ENCODE measurements at regions not wholly inside any gene's neighbourhood (a gene's known extent, or its start where the extent isn't known, plus 50 kb on each side); places are given as distances from the start of the nearest gene placed in this dataset.

DNA sequence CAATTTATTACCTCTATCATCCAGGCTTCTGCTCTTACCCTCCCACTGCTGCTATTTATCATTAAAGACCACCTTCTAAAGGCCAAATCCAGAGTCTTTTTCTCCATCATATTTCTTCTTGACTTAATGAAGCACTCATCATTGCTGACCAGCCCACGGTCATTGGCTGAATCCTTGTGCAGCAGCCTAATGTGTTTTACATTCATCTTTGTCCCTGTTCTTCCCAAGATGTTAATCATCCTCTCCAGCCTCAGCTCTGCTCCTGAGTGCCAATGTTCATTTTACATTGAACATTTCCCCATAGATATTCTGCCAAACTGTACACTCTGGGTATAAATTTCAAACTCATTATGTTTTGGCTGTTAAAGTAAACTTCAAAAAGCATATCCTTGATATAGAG, 373.6 kb downstream of the NUP35 start:
- DNase-seq (ENCODE audit: low read depth): no peak
- H3K4me3 ChIP-seq (ENCODE audit: low read depth, low read length): no peak overlapping the region
- TF ChIP-seq, protein P1, sequence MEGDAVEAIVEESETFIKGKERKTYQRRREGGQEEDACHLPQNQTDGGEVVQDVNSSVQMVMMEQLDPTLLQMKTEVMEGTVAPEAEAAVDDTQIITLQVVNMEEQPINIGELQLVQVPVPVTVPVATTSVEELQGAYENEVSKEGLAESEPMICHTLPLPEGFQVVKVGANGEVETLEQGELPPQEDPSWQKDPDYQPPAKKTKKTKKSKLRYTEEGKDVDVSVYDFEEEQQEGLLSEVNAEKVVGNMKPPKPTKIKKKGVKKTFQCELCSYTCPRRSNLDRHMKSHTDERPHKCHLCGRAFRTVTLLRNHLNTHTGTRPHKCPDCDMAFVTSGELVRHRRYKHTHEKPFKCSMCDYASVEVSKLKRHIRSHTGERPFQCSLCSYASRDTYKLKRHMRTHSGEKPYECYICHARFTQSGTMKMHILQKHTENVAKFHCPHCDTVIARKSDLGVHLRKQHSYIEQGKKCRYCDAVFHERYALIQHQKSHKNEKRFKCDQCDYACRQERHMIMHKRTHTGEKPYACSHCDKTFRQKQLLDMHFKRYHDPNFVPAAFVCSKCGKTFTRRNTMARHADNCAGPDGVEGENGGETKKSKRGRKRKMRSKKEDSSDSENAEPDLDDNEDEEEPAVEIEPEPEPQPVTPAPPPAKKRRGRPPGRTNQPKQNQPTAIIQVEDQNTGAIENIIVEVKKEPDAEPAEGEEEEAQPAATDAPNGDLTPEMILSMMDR (conservative IDR thresholded peaks at IDR 0.05; ENCODE audit: low read depth, low read length): no peak

DNA sequence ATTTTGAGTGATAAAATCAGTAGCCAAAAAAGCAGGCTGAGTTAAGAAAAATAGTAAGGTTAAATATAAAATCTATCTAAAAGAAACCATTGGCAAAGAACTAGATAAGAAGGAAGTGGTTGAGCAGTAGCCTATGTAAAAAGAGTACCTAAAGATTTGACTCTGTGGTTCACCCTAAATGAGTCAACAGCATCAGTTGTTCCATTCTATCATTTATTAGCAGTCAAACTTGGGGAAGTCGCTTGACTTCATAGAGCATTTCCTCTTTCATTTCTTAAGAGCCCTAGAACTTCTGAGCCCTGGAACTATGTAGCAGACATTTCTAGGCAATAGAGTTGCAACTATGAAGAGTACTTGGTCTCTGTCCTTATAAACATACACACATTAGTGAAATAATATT, 381.7 kb downstream of the NUP35 start:
- TF ChIP-seq, protein P1 (conservative IDR thresholded peaks at IDR 0.05; ENCODE audit: low read depth, low read length): no peak
- DNase-seq (ENCODE audit: low read depth): no peak
- no peak overlapping the region for H3K4me3 ChIP-seq (ENCODE audit: low read depth, low read length)

DNA sequence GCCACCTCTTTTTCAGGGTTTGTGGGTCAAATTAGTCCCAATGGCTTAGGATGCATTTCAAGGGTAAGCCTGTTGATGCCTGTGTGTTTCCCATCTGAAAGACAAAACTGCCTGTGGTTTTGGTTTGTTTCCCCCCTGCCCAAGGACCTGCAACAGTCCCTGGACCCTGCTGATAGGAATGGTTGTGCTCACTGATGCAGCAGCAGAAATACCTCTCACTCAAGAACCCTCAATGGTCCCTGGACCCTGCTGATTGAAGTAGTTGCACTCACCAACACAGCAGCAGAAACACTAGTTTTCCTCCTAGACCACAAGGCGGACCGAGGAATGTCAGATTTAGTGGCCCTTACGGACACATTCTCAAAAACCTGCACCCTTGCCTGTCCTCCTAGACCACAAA, 386.9 kb downstream of the NUP35 start:
- no peak overlapping the region for H3K4me3 ChIP-seq (ENCODE audit: low read depth, low read length)
- no peak for DNase-seq (ENCODE audit: low read depth)
- TF ChIP-seq, protein P1 (conservative IDR thresholded peaks at IDR 0.05; ENCODE audit: low read depth, low read length): no peak

DNA sequence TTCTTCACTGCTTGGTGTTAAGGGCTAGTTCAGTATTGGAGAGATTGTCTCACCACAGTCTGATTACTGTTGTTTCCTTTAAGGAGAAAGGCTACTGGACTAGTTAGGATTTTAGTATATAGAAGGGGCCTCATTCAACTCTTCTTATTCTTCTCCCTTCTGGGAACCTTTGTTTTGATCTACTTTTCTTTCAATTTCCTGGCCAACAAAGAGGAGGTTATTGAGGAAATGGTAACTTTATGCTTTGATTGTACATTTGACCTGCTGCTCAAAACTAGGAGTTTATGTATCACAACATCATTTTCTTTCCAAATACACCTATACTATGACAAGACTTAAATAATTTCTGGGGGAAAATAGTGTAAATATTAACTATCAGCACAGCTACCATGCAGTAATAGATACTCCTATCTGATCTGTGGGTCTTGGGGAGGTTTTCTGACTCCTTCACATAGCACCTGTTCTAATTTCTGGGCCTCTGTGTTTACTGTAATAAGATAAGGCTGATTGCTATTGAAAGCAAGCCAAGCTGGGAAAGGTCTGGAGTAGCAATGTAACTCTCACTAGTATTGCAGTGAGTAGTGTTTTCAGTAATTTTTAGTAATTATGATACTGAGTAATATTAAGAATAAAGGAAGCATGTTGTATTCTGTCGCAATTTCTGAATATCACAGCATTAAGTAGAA, 395.3 kb downstream of the NUP35 start:
- TF ChIP-seq, protein P1 (conservative IDR thresholded peaks at IDR 0.05; ENCODE audit: low read depth, low read length): no peak
- no peak for DNase-seq (ENCODE audit: low read depth)
- H3K4me3 ChIP-seq (ENCODE audit: low read depth, low read length): no peak overlapping the region

DNA sequence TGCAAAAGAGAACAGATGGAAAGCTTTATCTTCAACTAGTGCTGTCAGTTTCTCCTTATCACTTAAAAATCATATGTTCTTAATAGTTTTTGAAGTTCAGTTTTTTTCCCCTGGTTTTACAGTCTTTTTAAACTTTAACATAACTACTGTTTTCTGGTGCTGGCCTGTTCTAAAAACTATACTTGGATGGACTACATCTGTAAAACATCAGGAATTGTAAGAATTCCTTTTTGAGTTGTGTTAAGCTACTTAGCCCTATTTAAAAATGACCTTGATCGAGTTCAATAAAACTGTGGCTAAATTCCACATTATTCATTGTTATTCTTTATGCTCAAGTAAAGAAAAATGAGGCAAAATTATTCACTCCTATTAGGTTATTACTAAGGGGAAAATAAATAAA, 397.7 kb downstream of the NUP35 start:
- no peak overlapping the region for H3K4me3 ChIP-seq (ENCODE audit: low read depth, low read length)
- DNase-seq (ENCODE audit: low read depth): no peak
- TF ChIP-seq, protein P1 (conservative IDR thresholded peaks at IDR 0.05; ENCODE audit: low read depth, low read length): no peak

DNA sequence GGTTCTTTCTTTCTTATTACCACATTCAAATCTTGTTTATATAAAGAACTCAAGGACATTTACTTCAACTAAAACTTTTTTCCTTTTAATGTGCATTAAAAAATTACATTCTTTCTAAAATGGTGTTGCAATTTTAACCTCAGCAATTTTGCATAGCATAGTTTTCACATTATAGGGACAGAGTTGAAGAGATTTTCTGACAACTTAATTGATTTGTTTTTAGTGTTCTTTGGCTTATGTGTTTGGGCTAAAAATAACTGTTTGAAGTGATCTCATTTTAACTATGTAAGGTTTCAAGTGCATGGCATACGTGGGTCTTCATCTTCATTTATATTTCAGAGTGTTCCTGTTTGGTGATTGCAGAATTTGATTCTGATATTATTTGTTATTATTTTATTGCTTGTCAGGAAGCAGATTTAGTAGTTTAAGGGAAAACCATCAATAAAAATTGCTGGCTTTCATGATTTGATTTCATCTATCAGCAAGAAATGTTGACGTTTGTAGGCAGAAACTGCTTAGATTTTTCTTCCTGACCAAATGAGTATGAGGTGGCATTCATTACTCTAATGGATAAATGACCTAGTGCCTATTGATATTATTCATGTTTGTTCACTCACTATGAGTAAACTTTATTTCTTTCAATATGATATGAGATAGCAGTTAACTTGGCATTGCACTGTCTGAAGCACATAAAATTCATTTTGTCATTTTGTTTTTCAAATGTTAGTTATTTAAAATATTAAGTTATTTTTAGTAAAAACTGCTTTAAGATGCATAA, 398.4 kb downstream of the NUP35 start:
- TF ChIP-seq, protein P1 (conservative IDR thresholded peaks at IDR 0.05; ENCODE audit: low read depth, low read length): no peak
- no peak for DNase-seq (ENCODE audit: low read depth)
- H3K4me3 ChIP-seq (ENCODE audit: low read depth, low read length): no peak overlapping the region

Measured in epithelial cell of proximal tubule (primary cell).